ENCODE measurements at regions not wholly inside any gene's neighbourhood (a gene's known extent, or its start where the extent isn't known, plus 50 kb on each side); places are given as distances from the start of the nearest gene placed in this dataset.

GRCh38 chr12:14225064-14225463 is 140.4 kb upstream of the ATF7IP start:
- TF ChIP-seq REST (IDR thresholded peaks at IDR 0.05; ENCODE audit: low read depth), result no peak
- no peak for TF ChIP-seq EP300 (IDR thresholded peaks at IDR 0.05; ENCODE audit: borderline replicate concordance)
- TF ChIP-seq TCF12 (IDR thresholded peaks at IDR 0.05; ENCODE audit: low read depth), result no peak
- TF ChIP-seq TEAD4 (IDR thresholded peaks at IDR 0.05), result no peak
- no peak for TF ChIP-seq ZBTB7A (IDR thresholded peaks at IDR 0.05; ENCODE audit: low read depth)

Data from Ishikawa (cell line).